Esophagus (tissue), 2 donors: ENCODE measurements at regions not wholly inside any gene's neighbourhood (a gene's known extent, or its start where the extent isn't known, plus 50 kb on each side); places are given as distances from the start of the nearest gene placed in this dataset.

Source experiments
- H3K27ac ChIP-seq, 2 donors: one replicate each; pipeline ENCODE4 v1.5.1; 2013; ENCODE audit warnings: low read depth in 2 of 2, mild to moderate bottlenecking in 2 of 2, inconsistent platforms in 1 of 2, low read length in 1 of 2, moderate library complexity in 1 of 2
- H3K27me3 ChIP-seq, 2 donors: one replicate each; pipeline ENCODE4 v1.6.1; 2013; ENCODE audit warnings: low read length in 2 of 2, control low read depth in 1 of 2, mild to moderate bottlenecking in 1 of 2; ENCODE audit not compliant: insufficient read depth in 2 of 2, control insufficient read depth in 1 of 2
- H3K36me3 ChIP-seq, 2 donors: one replicate each; pipeline ENCODE4 v1.6.1; 2013; ENCODE audit warnings: low read length in 1 of 2; ENCODE audit not compliant: control insufficient read depth in 2 of 2, insufficient read depth in 2 of 2
- H3K4me1 ChIP-seq, 2 donors: one replicate each; pipeline ENCODE4 v1.6.1; 2013; ENCODE audit warnings: low read length in 1 of 2; ENCODE audit not compliant: control insufficient read depth in 2 of 2, insufficient read depth in 2 of 2
- H3K4me3 ChIP-seq, 2 donors: one replicate each; pipeline ENCODE4 v1.5.1; 2013; ENCODE audit warnings: low read length in 2 of 2, mild to moderate bottlenecking in 2 of 2, low read depth in 1 of 2, moderate library complexity in 1 of 2
- H3K9me3 ChIP-seq, 2 donors: one replicate each; pipeline ENCODE4 v1.6.1; 2013; ENCODE audit warnings: mild to moderate bottlenecking in 2 of 2, low read depth in 1 of 2, low read length in 1 of 2, moderate library complexity in 1 of 2; ENCODE audit not compliant: control insufficient read depth in 2 of 2, insufficient read depth in 1 of 2
- WGBS, 2 donors: extraction: QIAGEN DNeasy Blood & Tissue Kit; methylation state at CpG; one replicate each; pipeline ENCODE4 v1.1.7; 2013; 5-methylcytosine and 5-hydroxymethylcytosine counted together
- donor health status: healthy with polysubstance abuse.
- donor health status: Bipolar disorder and iron deficiency.

- no peaks in the 10 kb centered on the region for H3K4me1 ChIP-seq
- H3K36me3 ChIP-seq: no peaks in the 10 kb centered on the region
- H3K9me3 ChIP-seq: no peaks in the 10 kb centered on the region
- H3K27ac ChIP-seq: no peak overlapping the region
- H3K27me3 ChIP-seq: no peaks in the 10 kb centered on the region
- no peak overlapping the region for H3K4me3 ChIP-seq
- 88 to 92% methylated on average over 1 of the region's 1 CpG for WGBS, 2 donors
Observed at GRCh38 chr5:171588046-171588445, 168.6 kb downstream of the FGF18 start.

GRCh38 chr5:171588790-171589189 lies 169.3 kb downstream of the FGF18 start:
- Histone ChIP-seq H3K27me3 (no peaks in the 10 kb centered on the region), H3K4me3 (no peak overlapping the region), H3K9me3 (no peaks in the 10 kb centered on the region), H3K27ac (no peak overlapping the region), H3K4me1 (no peaks in the 10 kb centered on the region), H3K36me3 (no peaks in the 10 kb centered on the region)
- 89% methylated on average over 8 of the region's 8 CpGs for WGBS, 2 donors

GRCh38 chr5:171589461-171589860 lies 170.0 kb downstream of the FGF18 start:
- Histone ChIP-seq H3K9me3 (no peaks in the 10 kb centered on the region), H3K4me1 (no peaks in the 10 kb centered on the region), H3K27ac (no peak overlapping the region), H3K4me3 (no peak overlapping the region), H3K36me3 (no peaks in the 10 kb centered on the region), H3K27me3 (no peaks in the 10 kb centered on the region)
- WGBS, 2 donors: 83 to 85% methylated on average over 11 of the region's 11 CpGs

- Histone ChIP-seq H3K27ac (no peak overlapping the region), H3K4me3 (no peak overlapping the region), H3K36me3 (no peaks in the 10 kb centered on the region), H3K4me1 (no peaks in the 10 kb centered on the region), H3K27me3 (no peaks in the 10 kb centered on the region), H3K9me3 (no peaks in the 10 kb centered on the region)
- 86 to 90% methylated on average over 5 of the region's 5 CpGs for WGBS, 2 donors
Observed at GRCh38 chr5:171592076-171592475, 172.6 kb downstream of the FGF18 start.

- Histone ChIP-seq H3K27me3 (no peaks in the 10 kb centered on the region), H3K9me3 (no peaks in the 10 kb centered on the region), H3K27ac (no peak overlapping the region), H3K36me3 (no peaks in the 10 kb centered on the region), H3K4me1 (no peaks in the 10 kb centered on the region), H3K4me3 (no peak overlapping the region)
- 69 to 76% methylated on average over 3 of the region's 3 CpGs for WGBS, 2 donors
Observed at GRCh38 chr5:171592736-171593135, 173.3 kb downstream of the FGF18 start.

GRCh38 chr5:171593401-171593800 lies 174.0 kb downstream of the FGF18 start:
- Histone ChIP-seq H3K4me3 (no peak overlapping the region), H3K4me1 (no peaks in the 10 kb centered on the region), H3K27ac (no peak overlapping the region), H3K27me3 (no peaks in the 10 kb centered on the region), H3K9me3 (no peaks in the 10 kb centered on the region), H3K36me3 (no peaks in the 10 kb centered on the region)
- WGBS, 2 donors: 94 to 95% methylated on average over 7 of the region's 7 CpGs

GRCh38 chr5:171593976-171594375 lies 174.5 kb downstream of the FGF18 start:
- no peaks in the 10 kb centered on the region for H3K9me3 ChIP-seq
- H3K4me3 ChIP-seq: no peak overlapping the region
- H3K36me3 ChIP-seq: no peaks in the 10 kb centered on the region
- no peaks in the 10 kb centered on the region for H3K4me1 ChIP-seq
- no peaks in the 10 kb centered on the region for H3K27me3 ChIP-seq
- WGBS, 2 donors: 85 to 90% methylated on average over 2 of the region's 2 CpGs
- H3K27ac ChIP-seq: no peak overlapping the region

GRCh38 chr5:171595401-171595800 lies 176.0 kb downstream of the FGF18 start:
- WGBS, 2 donors: 73 to 84% methylated on average over 3 of the region's 3 CpGs
- Histone ChIP-seq H3K4me3 (no peak overlapping the region), H3K27ac (no peak overlapping the region), H3K36me3 (no peaks in the 10 kb centered on the region), H3K27me3 (no peaks in the 10 kb centered on the region), H3K9me3 (no peaks in the 10 kb centered on the region), H3K4me1 (no peaks in the 10 kb centered on the region)

GRCh38 chr5:171595801-171596231 lies 176.4 kb downstream of the FGF18 start:
- no peaks in the 10 kb centered on the region for H3K27me3 ChIP-seq
- H3K27ac ChIP-seq: no peak overlapping the region
- no peaks in the 10 kb centered on the region for H3K36me3 ChIP-seq
- peaks cover 0 to 2% of the 10 kb centered on the region in 2 donors for H3K4me1 ChIP-seq
- H3K4me3 ChIP-seq: no peak overlapping the region
- no peaks in the 10 kb centered on the region for H3K9me3 ChIP-seq
- 53 to 60% methylated on average over 3 of the region's 3 CpGs for WGBS, 2 donors

- no peaks in the 10 kb centered on the region for H3K9me3 ChIP-seq
- no peak overlapping the region for H3K4me3 ChIP-seq
- 44 to 45% methylated on average over 20 to 22 of the region's 22 CpGs for WGBS, 2 donors
- no peak overlapping the region for H3K27ac ChIP-seq
- H3K27me3 ChIP-seq: peaks cover 0 to 3% of the 10 kb centered on the region in 2 donors
- peaks cover 0 to 2% of the 10 kb centered on the region in 2 donors for H3K4me1 ChIP-seq
- H3K36me3 ChIP-seq: no peaks in the 10 kb centered on the region
Observed at GRCh38 chr5:171596391-171596878, 177.0 kb downstream of the FGF18 start.
